22Rv1 (cell line): ENCODE measurements at regions not wholly inside any gene's neighbourhood (a gene's known extent, or its start where the extent isn't known, plus 50 kb on each side); places are given as distances from the start of the nearest gene placed in this dataset.

ENCODE experiments used
- CTCF ChIP-seq: fragments of 450-650 bp; IDR thresholded peaks from 2 replicates; pipeline ENCODE4 v1.5.1; 2017; ENCODE audit warnings: mild to moderate bottlenecking
- ZFX ChIP-seq: fragments of 450-650 bp; IDR thresholded peaks from 2 replicates; pipeline ENCODE4 v1.6.1; 2017; ENCODE audit warnings: antibody characterized with exemption, borderline replicate concordance

- TF ChIP-seq CTCF = no peak
- TF ChIP-seq ZFX = no peak
Observed at GRCh38 chr15:72962054-72962702, 90.1 kb upstream of the NEO1 start.
